ENCODE measurements at regions not wholly inside any gene's neighbourhood (a gene's known extent, or its start where the extent isn't known, plus 50 kb on each side); places are given as distances from the start of the nearest gene placed in this dataset.

GRCh38 chr6:51429017-51429712 is 610.5 kb downstream of the TFAP2B start:
- TF ChIP-seq EZH2 (IDR thresholded peaks at IDR 0.05) (no peak), POLR2AphosphoS5 (IDR thresholded peaks at IDR 0.05; ENCODE audit: borderline replicate concordance, low read depth, low read length) (no peak)
